Activated naive CD8-positive, alpha-beta T cell (primary cell): ENCODE measurements at regions not wholly inside any gene's neighbourhood (a gene's known extent, or its start where the extent isn't known, plus 50 kb on each side); places are given as distances from the start of the nearest gene placed in this dataset.
A peak's percentile ranks its signal among the peaks of the same experiment; 100 is the strongest.

ENCODE experiments used
- H3K27ac Mint-ChIP-seq: one replicate; pipeline ENCODE4 v1.8.0; 2021; ENCODE audit warnings: mixed read lengths
- H3K27me3 Mint-ChIP-seq: one replicate; pipeline ENCODE4 v1.8.0; 2021; ENCODE audit warnings: mixed read lengths
- H3K36me3 Mint-ChIP-seq: one replicate; pipeline ENCODE4 v1.8.0; 2021; ENCODE audit warnings: mixed read lengths
- H3K4me1 Mint-ChIP-seq: one replicate; pipeline ENCODE4 v1.8.0; 2021; ENCODE audit warnings: low read depth, mixed read lengths
- H3K4me3 Mint-ChIP-seq: one replicate; pipeline ENCODE4 v1.8.0; 2021; ENCODE audit warnings: mild to moderate bottlenecking, mixed read lengths
- H3K9me3 Mint-ChIP-seq: one replicate; pipeline ENCODE4 v1.8.0; 2021; ENCODE audit warnings: low read depth, mixed read lengths

DNA sequence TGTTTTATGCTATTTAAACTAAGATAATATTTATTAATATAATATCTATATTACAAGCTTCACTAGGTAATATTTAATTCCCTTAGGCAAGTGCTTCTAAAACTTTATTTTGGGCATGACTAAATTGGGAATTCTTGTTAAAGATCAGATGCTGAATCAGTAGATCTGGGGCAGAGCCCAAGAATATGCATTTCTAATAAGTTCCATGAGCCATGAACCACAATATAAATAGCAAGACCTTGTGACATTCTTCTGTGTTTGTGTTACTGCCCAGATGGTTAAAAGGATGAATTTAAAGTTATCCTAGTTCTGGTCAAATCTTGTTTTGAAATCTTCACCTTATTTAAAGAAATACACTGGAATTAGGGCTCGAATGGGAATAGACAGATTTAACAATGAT lies 258.4 kb upstream of the CACNA2D1 start:
- no peak overlapping the region for H3K4me3 Mint-ChIP-seq
- no peaks in the 10 kb centered on the region for H3K9me3 Mint-ChIP-seq
- no peaks in the 10 kb centered on the region for H3K36me3 Mint-ChIP-seq
- H3K27me3 Mint-ChIP-seq = no peaks in the 10 kb centered on the region
- no peaks in the 10 kb centered on the region for H3K4me1 Mint-ChIP-seq
- no peak overlapping the region for H3K27ac Mint-ChIP-seq

DNA sequence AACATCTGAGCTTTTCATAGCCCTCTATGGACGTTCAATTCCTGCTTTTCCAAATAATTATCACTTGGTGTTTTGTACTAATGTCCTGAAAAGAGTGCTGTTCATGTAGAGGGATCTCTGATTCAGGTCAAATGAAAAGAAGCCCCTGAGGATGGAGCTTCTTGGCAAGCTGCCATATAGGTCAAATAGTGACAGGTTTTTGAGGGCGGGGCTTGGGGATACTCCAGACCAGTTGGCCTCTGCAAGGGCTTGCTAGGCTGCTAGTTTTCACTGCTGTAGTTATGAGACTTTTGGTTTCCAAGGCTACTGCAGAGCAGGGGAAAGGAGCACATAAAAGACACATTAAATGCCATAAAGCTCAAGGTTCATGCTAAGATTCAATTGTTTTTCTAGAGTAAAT lies 257.2 kb upstream of the CACNA2D1 start:
- Mint-ChIP-seq H3K27me3 (no peaks in the 10 kb centered on the region), H3K36me3 (no peaks in the 10 kb centered on the region), H3K4me3 (no peak overlapping the region), H3K9me3 (no peaks in the 10 kb centered on the region), H3K27ac (no peak overlapping the region), H3K4me1 (no peaks in the 10 kb centered on the region)

- no peaks in the 10 kb centered on the region for H3K4me1 Mint-ChIP-seq
- H3K4me3 Mint-ChIP-seq = no peak overlapping the region
- H3K36me3 Mint-ChIP-seq = no peaks in the 10 kb centered on the region
Measured at GRCh38 chr7:82699773-82700186, 256.2 kb upstream of the CACNA2D1 start.

DNA sequence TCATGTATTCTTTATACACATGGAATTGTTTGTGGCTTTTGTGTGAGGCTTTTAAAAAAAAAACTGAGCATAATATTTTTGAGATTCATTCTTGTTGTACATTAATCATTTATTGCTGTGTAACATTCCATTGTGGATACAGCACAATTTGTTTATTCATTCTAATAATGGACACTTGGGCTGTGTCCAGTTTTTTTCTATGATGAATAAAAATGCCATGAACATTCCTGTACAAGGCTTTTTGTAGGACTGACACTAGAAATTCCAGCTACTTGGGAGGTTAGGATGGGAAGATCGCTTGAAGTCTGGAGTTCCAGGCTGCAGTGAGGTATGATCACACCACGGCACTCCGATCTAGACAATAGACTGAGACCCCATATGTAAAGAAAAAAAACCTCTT lies 254.3 kb upstream of the CACNA2D1 start:
- Mint-ChIP-seq H3K27ac (no peak overlapping the region), H3K4me1 (no peaks in the 10 kb centered on the region), H3K27me3 (no peaks in the 10 kb centered on the region), H3K9me3 (no peaks in the 10 kb centered on the region), H3K36me3 (no peaks in the 10 kb centered on the region), H3K4me3 (no peak overlapping the region)

More at GRCh38 chr7:82699773-82700186, 256.2 kb upstream of the CACNA2D1 start:
- H3K9me3 Mint-ChIP-seq = no peaks in the 10 kb centered on the region
- no peak overlapping the region for H3K27ac Mint-ChIP-seq
- no peaks in the 10 kb centered on the region for H3K27me3 Mint-ChIP-seq

DNA sequence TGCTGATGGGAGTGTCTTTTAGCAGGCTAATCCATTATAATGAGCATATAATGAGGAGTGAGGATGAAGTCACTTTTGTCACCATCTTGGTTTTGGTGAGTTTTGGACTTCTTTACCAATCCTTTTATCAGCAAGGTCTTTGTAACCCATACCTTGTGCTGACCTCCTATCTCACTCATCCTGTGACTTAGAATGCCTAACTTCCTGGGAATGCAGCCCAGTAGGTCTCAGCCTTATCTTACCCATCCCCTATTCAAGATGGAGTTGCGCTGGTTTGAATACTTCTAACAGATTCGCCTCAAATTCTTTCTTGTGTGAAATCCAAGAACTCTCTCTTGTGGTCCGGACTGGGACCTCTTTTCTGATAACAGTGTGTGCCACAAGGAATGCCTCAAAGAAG lies 253.1 kb upstream of the CACNA2D1 start:
- Mint-ChIP-seq H3K36me3 (no peaks in the 10 kb centered on the region), H3K9me3 (no peaks in the 10 kb centered on the region), H3K4me1 (no peaks in the 10 kb centered on the region), H3K4me3 (no peak overlapping the region), H3K27me3 (no peaks in the 10 kb centered on the region), H3K27ac (no peak overlapping the region)

- H3K4me1 Mint-ChIP-seq = no peaks in the 10 kb centered on the region
Measured at GRCh38 chr7:82694022-82694421, 250.4 kb upstream of the CACNA2D1 start.

GRCh38 chr7:82690929-82691328 lies 247.4 kb upstream of the CACNA2D1 start:
- Mint-ChIP-seq H3K36me3 (no peaks in the 10 kb centered on the region), H3K27me3 (no peaks in the 10 kb centered on the region), H3K4me1 (no peaks in the 10 kb centered on the region), H3K27ac (no peak overlapping the region), H3K4me3 (no peak overlapping the region), H3K9me3 (no peaks in the 10 kb centered on the region)

More at GRCh38 chr7:82694022-82694421, 250.4 kb upstream of the CACNA2D1 start:
- Mint-ChIP-seq H3K27me3 (no peaks in the 10 kb centered on the region), H3K27ac (no peak overlapping the region), H3K36me3 (no peaks in the 10 kb centered on the region), H3K9me3 (no peaks in the 10 kb centered on the region), H3K4me3 (no peak overlapping the region)

GRCh38 chr7:82685214-82685613 lies 241.6 kb upstream of the CACNA2D1 start:
- H3K27ac Mint-ChIP-seq = no peak overlapping the region
- H3K4me3 Mint-ChIP-seq = no peak overlapping the region
- H3K36me3 Mint-ChIP-seq = no peaks in the 10 kb centered on the region
- H3K4me1 Mint-ChIP-seq = no peaks in the 10 kb centered on the region
- no peaks in the 10 kb centered on the region for H3K27me3 Mint-ChIP-seq
- no peaks in the 10 kb centered on the region for H3K9me3 Mint-ChIP-seq

GRCh38 chr7:82678716-82679115 lies 235.1 kb upstream of the CACNA2D1 start:
- H3K4me3 Mint-ChIP-seq = peak overlapping the region; percentile 68
- H3K27me3 Mint-ChIP-seq = no peaks in the 10 kb centered on the region
- H3K4me1 Mint-ChIP-seq = peaks cover 28% of the 10 kb centered on the region
- H3K36me3 Mint-ChIP-seq = no peaks in the 10 kb centered on the region
- peak overlapping the region; percentile 91 for H3K27ac Mint-ChIP-seq
- peaks cover 5% of the 10 kb centered on the region for H3K9me3 Mint-ChIP-seq

DNA sequence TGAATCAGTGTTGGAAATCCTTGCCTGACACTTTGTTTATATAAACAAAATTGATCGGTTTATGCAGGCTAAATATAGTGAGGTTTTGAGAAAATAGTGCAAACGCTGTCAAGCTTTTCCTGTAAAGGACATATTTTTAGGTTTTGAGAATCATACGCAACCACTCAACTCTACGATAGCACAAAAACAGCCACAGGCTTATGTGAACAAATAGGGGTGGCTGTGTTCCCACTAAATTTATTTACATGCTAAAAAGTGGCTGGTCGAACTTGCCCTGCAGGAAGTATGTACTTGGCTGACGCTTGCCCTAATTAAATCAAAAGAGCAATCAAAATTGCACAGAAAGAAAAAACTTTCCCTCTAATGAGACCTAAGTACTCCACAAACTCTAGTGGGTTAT lies 234.7 kb upstream of the CACNA2D1 start:
- Mint-ChIP-seq H3K27ac (peak overlapping the region; percentile 91), H3K27me3 (no peaks in the 10 kb centered on the region), H3K36me3 (no peaks in the 10 kb centered on the region), H3K4me1 (peaks cover 28% of the 10 kb centered on the region), H3K4me3 (peak overlapping the region; percentile 68), H3K9me3 (peaks cover 5% of the 10 kb centered on the region)

DNA sequence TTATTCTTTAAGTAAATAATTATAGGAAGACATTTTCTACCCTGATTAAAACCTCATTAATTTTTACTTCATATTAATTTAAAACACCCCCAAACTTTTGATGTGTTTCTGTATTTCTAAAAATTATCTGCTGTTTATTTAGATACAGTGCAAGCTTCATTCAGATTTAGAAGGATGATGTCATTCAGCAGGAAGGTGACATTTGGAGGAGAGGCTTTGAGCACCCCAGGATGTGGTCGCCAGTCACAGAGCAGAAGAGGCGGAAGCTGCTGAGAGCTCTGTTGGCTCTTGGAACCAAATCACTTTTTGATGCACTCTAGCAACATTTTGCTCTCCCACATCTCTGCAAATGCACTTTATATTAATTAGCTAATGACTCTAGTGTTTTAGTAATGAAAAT lies 233.9 kb upstream of the CACNA2D1 start:
- no peaks in the 10 kb centered on the region for H3K27me3 Mint-ChIP-seq
- H3K9me3 Mint-ChIP-seq = peaks cover 5% of the 10 kb centered on the region
- peaks cover 28% of the 10 kb centered on the region for H3K4me1 Mint-ChIP-seq
- peak overlapping the region; percentile 84 for H3K27ac Mint-ChIP-seq
- H3K36me3 Mint-ChIP-seq = no peaks in the 10 kb centered on the region
- H3K4me3 Mint-ChIP-seq = peak overlapping the region; percentile 68

DNA sequence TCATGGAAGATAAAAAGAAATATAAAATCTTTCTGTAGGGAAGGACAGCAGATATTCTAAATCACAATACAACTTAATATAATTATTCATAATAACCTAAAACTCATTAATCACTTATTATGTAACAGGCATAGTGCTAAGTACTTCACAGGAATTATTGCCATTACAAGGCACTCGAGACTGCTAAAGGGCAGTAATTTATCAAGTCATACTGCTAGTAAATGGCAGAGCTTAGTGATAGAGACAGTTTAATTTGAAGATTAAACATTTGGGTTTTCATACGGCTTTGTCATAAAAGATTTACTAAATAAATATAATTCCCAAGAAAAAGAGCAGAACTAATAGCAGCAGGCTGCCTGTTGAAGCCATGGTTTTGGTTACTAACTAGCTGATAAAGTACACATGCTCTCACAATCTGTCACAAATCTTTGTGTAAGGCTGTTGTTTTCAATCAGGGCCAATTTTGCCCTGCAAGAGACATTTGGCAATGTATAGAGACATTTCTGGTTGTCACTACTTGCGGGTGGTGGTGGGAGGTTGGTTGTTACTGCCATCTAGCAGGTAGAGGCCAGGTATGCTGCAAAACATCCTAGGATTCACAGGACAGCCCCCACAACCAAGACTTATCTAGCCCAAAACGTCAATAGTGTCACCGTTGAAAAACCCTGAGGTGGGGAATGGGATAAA lies 233.3 kb upstream of the CACNA2D1 start:
- H3K4me3 Mint-ChIP-seq = no peak overlapping the region
- H3K4me1 Mint-ChIP-seq = peaks cover 28% of the 10 kb centered on the region
- peaks cover 5% of the 10 kb centered on the region for H3K9me3 Mint-ChIP-seq
- peak overlapping the region; percentile 84 for H3K27ac Mint-ChIP-seq
- no peaks in the 10 kb centered on the region for H3K27me3 Mint-ChIP-seq
- no peaks in the 10 kb centered on the region for H3K36me3 Mint-ChIP-seq

DNA sequence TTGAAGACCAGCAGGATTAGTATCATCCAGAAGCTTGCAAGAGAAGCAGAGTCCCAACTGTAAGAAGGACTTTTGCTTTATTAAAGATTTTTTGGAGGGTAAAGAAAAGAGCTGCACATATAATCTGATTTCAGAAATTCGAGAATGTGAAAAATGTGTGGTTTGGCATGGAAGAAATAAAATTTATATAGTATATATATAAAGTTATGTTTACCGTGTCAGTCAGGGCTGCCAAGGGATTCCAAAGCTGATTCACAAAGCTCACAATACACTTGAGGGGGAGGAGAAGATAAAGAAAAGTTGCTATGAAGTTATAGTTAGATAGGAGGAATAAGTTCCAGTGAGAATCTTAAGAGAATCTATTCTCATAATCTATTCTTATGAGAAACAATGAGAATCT lies 231.8 kb upstream of the CACNA2D1 start:
- Mint-ChIP-seq H3K36me3 (no peaks in the 10 kb centered on the region), H3K27ac (no peak overlapping the region), H3K4me1 (peaks cover 28% of the 10 kb centered on the region), H3K27me3 (no peaks in the 10 kb centered on the region), H3K4me3 (no peak overlapping the region), H3K9me3 (peaks cover 5% of the 10 kb centered on the region)

DNA sequence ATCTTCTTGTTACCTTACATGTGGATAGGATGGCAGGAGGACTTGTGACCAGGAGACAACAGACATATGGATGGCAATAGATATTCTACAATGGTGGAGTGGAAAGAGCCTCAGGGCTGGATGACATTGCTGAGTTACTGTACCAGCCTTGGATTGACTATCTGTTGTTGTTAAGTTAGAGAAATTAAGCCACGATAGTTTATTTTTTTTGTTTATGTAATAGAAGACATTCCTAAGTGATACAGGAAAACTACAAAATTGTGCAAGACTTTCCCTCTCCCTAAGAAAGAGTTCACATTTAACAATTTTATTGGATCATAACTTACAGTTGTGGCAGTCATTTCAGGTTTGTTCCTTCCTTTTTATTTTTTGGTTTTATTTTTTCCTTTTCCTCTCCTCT lies 230.7 kb upstream of the CACNA2D1 start:
- Mint-ChIP-seq H3K9me3 (peaks cover 5% of the 10 kb centered on the region), H3K36me3 (no peaks in the 10 kb centered on the region), H3K4me3 (no peak overlapping the region), H3K27ac (no peak overlapping the region), H3K4me1 (peaks cover 21% of the 10 kb centered on the region), H3K27me3 (no peaks in the 10 kb centered on the region)

DNA sequence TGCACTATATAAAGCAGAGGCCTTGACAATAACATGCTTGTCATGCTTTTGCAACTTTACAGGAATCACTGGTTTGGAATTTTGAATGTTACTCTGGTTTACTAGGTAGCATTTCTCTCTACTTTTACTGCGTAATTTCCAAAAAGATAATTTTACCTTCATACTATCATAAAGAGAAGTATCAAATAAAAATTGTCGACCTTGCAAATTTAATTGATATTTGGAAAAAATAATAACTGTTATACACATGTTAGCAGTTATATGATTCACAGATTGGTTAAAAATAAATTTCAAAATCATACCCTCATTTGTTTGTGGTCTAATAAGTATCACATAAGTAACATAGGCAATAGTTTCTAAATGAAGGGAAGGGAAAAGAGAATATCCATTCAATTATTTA lies 228.5 kb upstream of the CACNA2D1 start:
- H3K4me3 Mint-ChIP-seq = no peak overlapping the region
- no peaks in the 10 kb centered on the region for H3K36me3 Mint-ChIP-seq
- H3K27me3 Mint-ChIP-seq = no peaks in the 10 kb centered on the region
- H3K9me3 Mint-ChIP-seq = peaks cover 5% of the 10 kb centered on the region
- no peak overlapping the region for H3K27ac Mint-ChIP-seq
- H3K4me1 Mint-ChIP-seq = peaks cover 6% of the 10 kb centered on the region

GRCh38 chr7:82669141-82669540 lies 225.6 kb upstream of the CACNA2D1 start:
- H3K4me1 Mint-ChIP-seq = no peaks in the 10 kb centered on the region
- H3K27ac Mint-ChIP-seq = no peak overlapping the region
- H3K9me3 Mint-ChIP-seq = no peaks in the 10 kb centered on the region
- H3K36me3 Mint-ChIP-seq = no peaks in the 10 kb centered on the region
- no peak overlapping the region for H3K4me3 Mint-ChIP-seq
- H3K27me3 Mint-ChIP-seq = no peaks in the 10 kb centered on the region
